HG03460 (cell line): ENCODE measurements at regions not wholly inside any gene's neighbourhood (a gene's known extent, or its start where the extent isn't known, plus 50 kb on each side); places are given as distances from the start of the nearest gene placed in this dataset.
A peak's percentile ranks its signal among the peaks of the same experiment; 100 is the strongest.
"Not testable (repeated sequence)": the region's sequence is repeated elsewhere in the genome, so short reads cannot be mapped to it uniquely, and the experiment has no call there.

Source experiments
- ATAC-seq: cut with Tn5 transposase; IDR thresholded peaks from one replicate; pipeline ENCODE4 v1.9.1; 2021; ENCODE audit not compliant: unreplicated experiment

GRCh38 chr6:154625721-154626120 lies 107.5 kb upstream of the SCAF8 start:
- no peak for ATAC-seq

GRCh38 chr6:154629127-154629526 lies 104.1 kb upstream of the SCAF8 start:
- ATAC-seq = no peak

GRCh38 chr6:154632119-154632518 lies 101.1 kb upstream of the SCAF8 start:
- ATAC-seq = no peak

- no peak for ATAC-seq
Measured at GRCh38 chr6:154637392-154637791, 95.8 kb upstream of the SCAF8 start.

- no peak for ATAC-seq
Measured at GRCh38 chr6:154638369-154638768, 94.8 kb upstream of the SCAF8 start.

GRCh38 chr6:154639196-154639595 lies 94.0 kb upstream of the SCAF8 start:
- ATAC-seq = not testable (repeated sequence)

GRCh38 chr6:154648188-154648887 lies 84.9 kb upstream of the SCAF8 start:
- ATAC-seq = no peak

GRCh38 chr6:154648888-154649205 lies 84.4 kb upstream of the SCAF8 start:
- no peak for ATAC-seq

- no peak for ATAC-seq
Measured at GRCh38 chr6:154649721-154650120, 83.5 kb upstream of the SCAF8 start.

- ATAC-seq = no peak
Measured at GRCh38 chr6:154650351-154650750, 82.9 kb upstream of the SCAF8 start.

GRCh38 chr6:154651656-154652055 lies 81.6 kb upstream of the SCAF8 start:
- ATAC-seq = no peak

- ATAC-seq = no peak
Measured at GRCh38 chr6:154653385-154653784, 79.8 kb upstream of the SCAF8 start.

- ATAC-seq = no peak
Measured at GRCh38 chr6:154653853-154654252, 79.4 kb upstream of the SCAF8 start.

GRCh38 chr6:154656660-154657059 lies 76.6 kb upstream of the SCAF8 start:
- no peak for ATAC-seq

GRCh38 chr6:154661768-154662167 lies 71.4 kb upstream of the SCAF8 start:
- ATAC-seq = no peak

GRCh38 chr6:154664287-154664686 lies 68.9 kb upstream of the SCAF8 start:
- no peak for ATAC-seq

- no peak for ATAC-seq
Measured at GRCh38 chr6:154668156-154668555, 65.1 kb upstream of the SCAF8 start.

GRCh38 chr6:154672086-154672485 lies 61.1 kb upstream of the SCAF8 start:
- no peak for ATAC-seq

GRCh38 chr6:154673919-154674318 lies 59.3 kb upstream of the SCAF8 start:
- no peak for ATAC-seq

- ATAC-seq = peak; percentile 99
Measured at GRCh38 chr6:154675602-154676088, 57.6 kb upstream of the SCAF8 start.

- ATAC-seq = no peak
Measured at GRCh38 chr6:154682633-154683125, 50.5 kb upstream of the SCAF8 start.
